Peyer's patch (tissue), 4 donors: ENCODE measurements at regions not wholly inside any gene's neighbourhood (a gene's known extent, or its start where the extent isn't known, plus 50 kb on each side); places are given as distances from the start of the nearest gene placed in this dataset.

Experiments
- CTCF ChIP-seq, 6 experiments: fragments of 450-650 bp in 4 of 6; fragments of 200-600 bp in 2 of 6; sonication (generic) in 1 of 6; IDR thresholded peaks; one replicate each; pipeline ENCODE4 v1.5.1; 2017 to 2019; ENCODE audit warnings: antibody characterized with exemption in 6 of 6, mild to moderate bottlenecking in 3 of 6, moderate library complexity in 1 of 6
- POLR2A ChIP-seq, 2 donors: fragments of 450-650 bp; IDR thresholded peaks; one replicate each; pipeline ENCODE4 v1.5.1; 2017; ENCODE audit warnings: antibody characterized with exemption in 2 of 2, mild to moderate bottlenecking in 2 of 2, moderate library complexity in 2 of 2

GRCh38 chr5:66312266-66312665 is 168.2 kb downstream of the SREK1 start:
- no peak for TF ChIP-seq CTCF (IDR thresholded peaks at IDR 0.05)
- no peak for TF ChIP-seq POLR2A (IDR thresholded peaks at IDR 0.05)
